ENCODE measurements at regions not wholly inside any gene's neighbourhood (a gene's known extent, or its start where the extent isn't known, plus 50 kb on each side); places are given as distances from the start of the nearest gene placed in this dataset.

- no peak overlapping the region for H3K4ac ChIP-seq (ENCODE audit: low read depth, low read length)
- H3K14ac ChIP-seq (replicated peaks; ENCODE audit: low read depth, low read length) = no peak overlapping the region
- TF ChIP-seq FOS (IDR thresholded peaks at IDR 0.05; ENCODE audit: low read depth, low read length) = no peak
- TF ChIP-seq CTCF (conservative IDR thresholded peaks at IDR 0.05; ENCODE audit: low read depth, low read length) = no peak
- TF ChIP-seq MXI1 (IDR thresholded peaks at IDR 0.05; ENCODE audit: borderline replicate concordance, low read depth, low read length) = no peak
- TF ChIP-seq CHD1 (IDR thresholded peaks at IDR 0.05; ENCODE audit: low read depth, low read length) = no peak
- no peak for TF ChIP-seq BHLHE40 (IDR thresholded peaks at IDR 0.05; ENCODE audit: low read depth, low read length)
- no peak for TF ChIP-seq SMC3 (IDR thresholded peaks at IDR 0.05; ENCODE audit: low read depth, low read length)
- TF ChIP-seq CEBPB (IDR thresholded peaks at IDR 0.05; ENCODE audit: low read depth, low read length) = no peak
- TF ChIP-seq, protein P1, sequence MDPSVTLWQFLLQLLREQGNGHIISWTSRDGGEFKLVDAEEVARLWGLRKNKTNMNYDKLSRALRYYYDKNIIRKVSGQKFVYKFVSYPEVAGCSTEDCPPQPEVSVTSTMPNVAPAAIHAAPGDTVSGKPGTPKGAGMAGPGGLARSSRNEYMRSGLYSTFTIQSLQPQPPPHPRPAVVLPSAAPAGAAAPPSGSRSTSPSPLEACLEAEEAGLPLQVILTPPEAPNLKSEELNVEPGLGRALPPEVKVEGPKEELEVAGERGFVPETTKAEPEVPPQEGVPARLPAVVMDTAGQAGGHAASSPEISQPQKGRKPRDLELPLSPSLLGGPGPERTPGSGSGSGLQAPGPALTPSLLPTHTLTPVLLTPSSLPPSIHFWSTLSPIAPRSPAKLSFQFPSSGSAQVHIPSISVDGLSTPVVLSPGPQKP (IDR thresholded peaks at IDR 0.05; ENCODE audit: borderline replicate concordance, low read depth, low read length) = no peak
- TF ChIP-seq RFX5 (IDR thresholded peaks at IDR 0.05; ENCODE audit: low read depth, low read length) = no peak
- no peak for TF ChIP-seq MAZ (IDR thresholded peaks at IDR 0.05; ENCODE audit: borderline replicate concordance, low read depth, low read length)
- no peak for TF ChIP-seq RCOR1 (IDR thresholded peaks at IDR 0.05; ENCODE audit: insufficient replicate concordance, low read length)
- no peak for TF ChIP-seq POLR2A (IDR thresholded peaks at IDR 0.05; ENCODE audit: low read depth, low read length)
- no peak for TF ChIP-seq RAD21 (IDR thresholded peaks at IDR 0.05; ENCODE audit: low read length)
- TF ChIP-seq MAFK (IDR thresholded peaks at IDR 0.05; ENCODE audit: low read depth, low read length) = no peak
- no peak for TF ChIP-seq USF2 (IDR thresholded peaks at IDR 0.05; ENCODE audit: low read depth, low read length)
- TF ChIP-seq NFE2L2 (IDR thresholded peaks at IDR 0.05; ENCODE audit: low read depth, low read length) = no peak
- no peak overlapping the region for H3K18ac ChIP-seq (ENCODE audit: low read depth, low read length)
- in situ Hi-C loops (cut with MboI; ENCODE audit: low sequenced_read_pairs) = no loop called here
- H3K56ac ChIP-seq (ENCODE audit: extremely low read depth, insufficient read depth, low read length) = no peak overlapping the region
- no peak overlapping the region for H2BK15ac ChIP-seq (ENCODE audit: low read depth, low read length)
- intact Hi-C loops (cut with micrococcal nuclease) = no loop called here
- no peak for ATAC-seq (ENCODE audit: low read depth)
- ChIA-PET POLR2A (ENCODE audit: unreplicated experiment) (no interaction called here), CTCF (no interaction called here)
- no peaks in the 10 kb centered on the region for H3K9me1 ChIP-seq (ENCODE audit: insufficient read depth, low read length)
- H4K8ac ChIP-seq (ENCODE audit: low read depth in 2 of 2, low read length in 2 of 2) = no peak overlapping the region
- H3K4me2 ChIP-seq (ENCODE audit: low read depth, low read length) = no peak overlapping the region
- no peak overlapping the region for H4K91ac ChIP-seq (ENCODE audit: insufficient read depth, low read depth, low read length)
- no peak overlapping the region for H2AFZ ChIP-seq (replicated peaks; ENCODE audit: low read length, poor library complexity)
- dilution Hi-C loops (cut with HindIII; ENCODE audit: low sequenced_read_pairs, unreplicated experiment) = no loop called here
- H3K4me3 ChIP-seq (ENCODE audit: insufficient read depth, low read depth, low read length) = no peak overlapping the region
- no peak overlapping the region for H3K9ac ChIP-seq (ENCODE audit: low read depth, low read length)
- H2AK9ac ChIP-seq (replicated peaks; ENCODE audit: low read depth, low read length, poor library complexity) = no peak overlapping the region
- H2AK5ac ChIP-seq (ENCODE audit: low read depth, low read length) = no peak overlapping the region
- H4K5ac ChIP-seq (ENCODE audit: low read depth, low read length) = no peak overlapping the region
- no peaks in the 10 kb centered on the region for H3K9me3 ChIP-seq (ENCODE audit: control insufficient read depth, insufficient read depth, low read length)
- H2BK120ac ChIP-seq (ENCODE audit: low read depth, low read length) = no peak overlapping the region
- H4K20me1 ChIP-seq (ENCODE audit: insufficient read depth, low read length) = no peaks in the 10 kb centered on the region
- no peak overlapping the region for H2BK20ac ChIP-seq (ENCODE audit: low read depth, low read length)
- no CpG with 5 or more reads among the region's 2 CpGs for WGBS, 2 experiments (ENCODE audit: extremely low coverage in 2 of 2, insufficient read length in 1 of 2)
- H3K27ac ChIP-seq (ENCODE audit: insufficient read depth, low read length) = no peak overlapping the region
- BruUV-seq (replicated peaks) = no TSS peak
- H3K23ac ChIP-seq (ENCODE audit: low read depth, low read length) = no peak overlapping the region
- no peaks in the 10 kb centered on the region for H3K27me3 ChIP-seq (ENCODE audit: control insufficient read depth, insufficient read depth, low read length)
- H3K36me3 ChIP-seq (ENCODE audit: control insufficient read depth, insufficient read depth, low read length) = no peaks in the 10 kb centered on the region
- H2BK5ac ChIP-seq (ENCODE audit: low read depth, low read length, poor library complexity, severe bottlenecking) = no peak overlapping the region
- no peak for DNase-seq
- H3K79me1 ChIP-seq (ENCODE audit: low read depth in 1 of 2, low read length in 2 of 2) = no peaks in the 10 kb centered on the region
- H3K4me1 ChIP-seq (ENCODE audit: control insufficient read depth, insufficient read depth, low read length) = no peaks in the 10 kb centered on the region
Observed at GRCh38 chr13:83657281-83657680, 225.0 kb downstream of the SLITRK1 start.

All from IMR-90 (cell line).